H9 (cell line): ENCODE measurements at regions not wholly inside any gene's neighbourhood (a gene's known extent, or its start where the extent isn't known, plus 50 kb on each side); places are given as distances from the start of the nearest gene placed in this dataset.

Experiments
- DNase-seq: peaks from one replicate; pipeline ENCODE4 v3.0.0-alpha.2; 2017
- H2AFZ ChIP-seq: one replicate; pipeline ENCODE4 v1.6.1; 2013; ENCODE audit warnings: mild to moderate bottlenecking, low read length, control low read depth, moderate library complexity
- H2AK5ac ChIP-seq: 2 replicates; pipeline ENCODE4 v1.6.1; 2013; ENCODE audit warnings: low read length, control low read depth, mixed read lengths; ENCODE audit not compliant: insufficient read length
- H2BK120ac ChIP-seq: one replicate; pipeline ENCODE4 v1.6.1; 2013; ENCODE audit warnings: low read depth, mild to moderate bottlenecking, low read length, control low read depth, inconsistent platforms; ENCODE audit not compliant: poor library complexity, severe bottlenecking
- H2BK12ac ChIP-seq: 2 replicates; pipeline ENCODE4 v1.6.1; 2013; ENCODE audit warnings: low read length, control low read depth, mixed read lengths, low read depth; ENCODE audit not compliant: insufficient read length
- H2BK15ac ChIP-seq: 2 replicates; pipeline ENCODE4 v1.6.1; 2013; ENCODE audit warnings: low read depth, low read length, control low read depth
- H2BK20ac ChIP-seq: one replicate; pipeline ENCODE4 v1.6.1; 2013; ENCODE audit warnings: low read depth, mild to moderate bottlenecking, low read length, control low read depth, inconsistent platforms; ENCODE audit not compliant: poor library complexity, severe bottlenecking
- H2BK5ac ChIP-seq: 2 replicates; pipeline ENCODE4 v1.6.1; 2013; ENCODE audit warnings: low read length, control low read depth, mixed read lengths; ENCODE audit not compliant: insufficient read length
- H3K14ac ChIP-seq: 2 replicates; pipeline ENCODE4 v1.6.1; 2013; ENCODE audit warnings: low read length, control low read depth; ENCODE audit not compliant: insufficient read depth
- H3K18ac ChIP-seq: 2 replicates; pipeline ENCODE4 v1.6.1; 2013; ENCODE audit warnings: low read depth, mild to moderate bottlenecking, mixed read lengths, low read length, control low read depth; ENCODE audit not compliant: insufficient read length
- H3K23ac ChIP-seq: 2 replicates; pipeline ENCODE4 v1.6.1; 2013; ENCODE audit warnings: low read length, control low read depth, mixed read lengths, low read depth; ENCODE audit not compliant: insufficient read length
- H3K23me2 ChIP-seq: 2 replicates; pipeline ENCODE4 v1.6.1; 2013; ENCODE audit warnings: low read depth, mild to moderate bottlenecking, mixed read lengths, low read length, control low read depth; ENCODE audit not compliant: insufficient read length, poor library complexity, severe bottlenecking
- H3K27ac ChIP-seq: 2 replicates; pipeline ENCODE4 v1.5.1; 2013; ENCODE audit warnings: low read length, control low read depth, mixed read lengths, low read depth; ENCODE audit not compliant: insufficient read length
- H3K27me3 ChIP-seq: 2 replicates; pipeline ENCODE4 v1.6.1; 2013; ENCODE audit warnings: low read length, control low read depth, inconsistent platforms; ENCODE audit not compliant: insufficient read depth
- H3K4ac ChIP-seq: 2 replicates; pipeline ENCODE4 v1.6.1; 2013; ENCODE audit warnings: low read depth, mild to moderate bottlenecking, control low read depth, inconsistent platforms, low read length, moderate library complexity
- H3K4me1 ChIP-seq: 2 replicates; pipeline ENCODE4 v1.6.1; 2013; ENCODE audit warnings: low read length, control low read depth, inconsistent platforms; ENCODE audit not compliant: insufficient read depth
- H3K4me2 ChIP-seq: 2 replicates; pipeline ENCODE4 v1.6.1; 2013; ENCODE audit warnings: low read length, control low read depth, mixed read lengths; ENCODE audit not compliant: insufficient read length, insufficient read depth
- H3K56ac ChIP-seq: 2 replicates; pipeline ENCODE4 v1.6.1; 2013; ENCODE audit warnings: low read depth, mild to moderate bottlenecking, mixed read lengths, low read length, control low read depth; ENCODE audit not compliant: insufficient read length
- H3K79me1 ChIP-seq: 2 replicates; pipeline ENCODE4 v1.6.1; 2013; ENCODE audit warnings: low read depth, mild to moderate bottlenecking, moderate library complexity, low read length, control low read depth, inconsistent platforms; ENCODE audit not compliant: insufficient read depth, poor library complexity, severe bottlenecking
- H3K79me2 ChIP-seq: 2 replicates; pipeline ENCODE4 v1.6.1; 2013; ENCODE audit warnings: low read length, control low read depth, inconsistent platforms; ENCODE audit not compliant: insufficient read depth
- H3K9ac ChIP-seq: 2 replicates; pipeline ENCODE4 v1.6.1; 2013; ENCODE audit warnings: low read length, control low read depth, mixed read lengths; ENCODE audit not compliant: insufficient read length; ENCODE audit errors: extremely low read depth
- H3K9me3 ChIP-seq: one replicate; pipeline ENCODE4 v1.6.1; 2013; ENCODE audit warnings: low read depth, low read length, inconsistent platforms; ENCODE audit not compliant: control insufficient read depth
- H3T11ph ChIP-seq: one replicate; pipeline ENCODE4 v1.6.1; 2013; ENCODE audit warnings: mild to moderate bottlenecking, low read length, control low read depth, inconsistent platforms
- H4K20me1 ChIP-seq: one replicate; pipeline ENCODE4 v1.6.1; 2013; ENCODE audit not compliant: control insufficient read depth, insufficient read length, insufficient read depth
- H4K5ac ChIP-seq: 2 replicates; pipeline ENCODE4 v1.6.1; 2013; ENCODE audit warnings: low read depth, mild to moderate bottlenecking, mixed read lengths, low read length, control low read depth; ENCODE audit not compliant: insufficient read length
- H4K8ac ChIP-seq: replicated peaks from 2 replicates; pipeline ENCODE4 v1.6.1; 2013; ENCODE audit warnings: low read length, control low read depth, mixed read lengths, low read depth; ENCODE audit not compliant: insufficient read length
- H4K91ac ChIP-seq: 2 replicates; pipeline ENCODE4 v1.6.1; 2013; ENCODE audit warnings: low read depth, mild to moderate bottlenecking, moderate library complexity, mixed read lengths, low read length, control low read depth; ENCODE audit not compliant: insufficient read length
- H3K27ac Mint-ChIP-seq, 3 experiments: 2 replicates in 2 of 3; 3 replicates in 1 of 3; pipeline ENCODE4 v1.8.0; 2020 to 2021; ENCODE audit warnings: mixed read lengths in 3 of 3, mild to moderate bottlenecking in 1 of 3, moderate library complexity in 1 of 3
- H3K27me3 Mint-ChIP-seq: 2 replicates; pipeline ENCODE4 v1.8.0; 2021; ENCODE audit warnings: low read depth, mild to moderate bottlenecking, moderate library complexity, mixed read lengths
- H3K36me3 Mint-ChIP-seq, 3 experiments: 2 replicates in 2 of 3; 3 replicates in 1 of 3; pipeline ENCODE4 v1.8.0; 2020 to 2021; ENCODE audit warnings: low read depth in 3 of 3, mixed read lengths in 3 of 3; ENCODE audit not compliant: insufficient read depth in 1 of 3
- H3K4me1 Mint-ChIP-seq, 2 experiments: 2 replicates each; pipeline ENCODE4 v1.8.0; 2020; ENCODE audit warnings: mixed read lengths in 2 of 2
- H3K4me3 Mint-ChIP-seq, 2 experiments: 2 replicates in 1 of 2; 3 replicates in 1 of 2; pipeline ENCODE4 v1.8.0; 2020 to 2021; ENCODE audit warnings: mild to moderate bottlenecking in 2 of 2, mixed read lengths in 2 of 2, moderate library complexity in 1 of 2
- H3K9me3 Mint-ChIP-seq, 2 experiments: 2 replicates in 1 of 2; 3 replicates in 1 of 2; pipeline ENCODE4 v1.8.0; 2020; ENCODE audit warnings: mild to moderate bottlenecking in 2 of 2, mixed read lengths in 2 of 2, moderate library complexity in 1 of 2
- CTCF ChIP-seq: fragments of 200-600 bp; sonication (generic); conservative IDR thresholded peaks from 3 replicates; pipeline ENCODE4 v1.8.0; 2021; ENCODE audit warnings: antibody characterized with exemption, mild to moderate bottlenecking
- WGBS: extraction: QIAGEN DNeasy Blood & Tissue Kit; methylation state at CpG from one replicate; pipeline ENCODE4 v1.1.7; 2013; ENCODE audit warnings: missing lambda C conversion rate, low lambda C conversion rate, mixed read lengths; ENCODE audit not compliant: insufficient read length; ENCODE audit errors: extremely low coverage; 5-methylcytosine and 5-hydroxymethylcytosine counted together

- Histone ChIP-seq H2BK120ac (no peak overlapping the region), H2BK20ac (no peak overlapping the region), H3K18ac (no peak overlapping the region), H3K4me2 (no peak overlapping the region), H3K4ac (no peak overlapping the region), H3T11ph (no peak overlapping the region), H4K91ac (no peak overlapping the region), H3K27me3 (no peaks in the 10 kb centered on the region), H3K14ac (no peak overlapping the region), H3K56ac (no peak overlapping the region), H4K20me1 (no peaks in the 10 kb centered on the region), H3K4me1 (no peaks in the 10 kb centered on the region), H2BK15ac (no peak overlapping the region), H4K5ac (no peak overlapping the region), H2AK5ac (no peak overlapping the region), H2BK12ac (no peak overlapping the region), H3K27ac (no peak overlapping the region), H3K79me2 (no peaks in the 10 kb centered on the region), H2AFZ (no peak overlapping the region), H3K23me2 (no peaks in the 10 kb centered on the region), H4K8ac (no peak overlapping the region), H3K79me1 (no peaks in the 10 kb centered on the region), H3K9ac (no peak overlapping the region), H3K9me3 (no peaks in the 10 kb centered on the region), H3K23ac (no peak overlapping the region), H2BK5ac (no peak overlapping the region)
- Mint-ChIP-seq H3K36me3 (no peaks in the 10 kb centered on the region), H3K9me3 (no peaks in the 10 kb centered on the region; a peak in 1 of 5 replicates), H3K27ac (no peak overlapping the region), H3K4me1 (no peaks in the 10 kb centered on the region), H3K27me3 (no peaks in the 10 kb centered on the region), H3K4me3 (no peak overlapping the region)
- TF ChIP-seq CTCF: no peak
- WGBS: no CpG with 5 or more reads among the region's 5 CpGs
- no peak for DNase-seq
These were observed 81.1 kb downstream of the RMI1 start for GRCh38 chr9:84061613-84062193.
